Endothelial cell of umbilical vein (primary cell): ENCODE measurements at regions not wholly inside any gene's neighbourhood (a gene's known extent, or its start where the extent isn't known, plus 50 kb on each side); places are given as distances from the start of the nearest gene placed in this dataset.

Experiments
- BruUV-seq: library from RNA; stranded (reverse); fragments of 400-500 nt; replicated peaks from 2 replicates; lab custom pipeline; 2021; lab: Mats Ljungman, UMichigan
- CTCF ChIA-PET: fragments of 300-600, 350-600 bp; sonication (Branson Sonifier 250); formaldehyde crosslinking; loops from one replicate; lab custom pipeline; 2021; ENCODE audit warnings: antibody characterized with exemption, inconsistent platforms; lab: Charles Lee
- POLR2A ChIA-PET: fragments of 300-600, 350-600 bp; sonication (Branson Sonifier 250); formaldehyde crosslinking; loops from one replicate; lab custom pipeline; 2021; ENCODE audit warnings: antibody characterized with exemption, inconsistent platforms; lab: Charles Lee
- DNase-seq: peaks from one replicate; pipeline ENCODE4 v3.0.0-alpha.2; 2011; ENCODE audit warnings: low read depth, low spot score
- FAIRE-seq: peaks from 2 replicates; lab custom pipeline; 2011; peaks lifted over from hg19 to GRCh38; lab: Jason Lieb, UNC
- H2AFZ ChIP-seq: 2 replicates; pipeline ENCODE4 v1.6.0; 2012; ENCODE audit warnings: low read depth, low read length, control low read depth, inconsistent platforms
- H3K27ac ChIP-seq: 2 replicates; pipeline ENCODE4 v1.5.1; 2011; ENCODE audit warnings: low read depth, mild to moderate bottlenecking, control low read depth, low read length, moderate library complexity; ENCODE audit not compliant: insufficient read depth
- H3K27me3 ChIP-seq, 2 experiments: 2 replicates each; pipeline versions ENCODE4 v1.6.0 to v1.6.1; 2011; ENCODE audit warnings: low read length in 2 of 2, mixed read lengths in 1 of 2; ENCODE audit not compliant: control insufficient read depth in 2 of 2, insufficient read depth in 2 of 2
- H3K36me3 ChIP-seq, 2 experiments: 2 replicates in 1 of 2; 3 replicates in 1 of 2; pipeline ENCODE4 v1.5.1; 2011; ENCODE audit warnings: low read length in 2 of 2, mild to moderate bottlenecking in 1 of 2, moderate library complexity in 1 of 2; ENCODE audit not compliant: control insufficient read depth in 2 of 2, insufficient read depth in 2 of 2; ENCODE audit errors: extremely low read depth in 1 of 2
- H3K4me1 ChIP-seq: 3 replicates; pipeline ENCODE4 v1.5.1; 2011; ENCODE audit warnings: mild to moderate bottlenecking, low read length; ENCODE audit not compliant: control insufficient read depth, insufficient read depth; ENCODE audit errors: extremely low read depth
- H3K4me2 ChIP-seq: 2 replicates; pipeline ENCODE4 v1.6.1; 2011; ENCODE audit warnings: low read length, control low read depth, mixed read lengths; ENCODE audit not compliant: insufficient read depth
- H3K4me3 ChIP-seq, 3 experiments: fragments of 200-600 bp in 1 of 3; sonication (generic), shearing (Covaris generic) in 1 of 3; replicated peaks in 1 of 3; 2 replicates each; pipeline ENCODE4 v1.5.1; 2011 to 2016; ENCODE audit warnings: control low read depth in 3 of 3, low read length in 3 of 3, mild to moderate bottlenecking in 2 of 3, inconsistent platforms in 1 of 3, low read depth in 1 of 3, moderate library complexity in 1 of 3; ENCODE audit not compliant: insufficient read depth in 1 of 3
- H3K79me2 ChIP-seq: 2 replicates; pipeline ENCODE4 v1.6.0; 2012; ENCODE audit warnings: low read length, inconsistent platforms; ENCODE audit not compliant: control insufficient read depth, insufficient read depth
- H3K9ac ChIP-seq: replicated peaks from 2 replicates; pipeline ENCODE3; 2011; ENCODE audit warnings: low read length, control low read depth; ENCODE audit not compliant: insufficient read depth; ENCODE audit errors: extremely low read depth
- H3K9me1 ChIP-seq: replicated peaks from 3 replicates; pipeline ENCODE4 v1.6.0; 2011; ENCODE audit warnings: mild to moderate bottlenecking, low read length; ENCODE audit not compliant: control insufficient read depth, insufficient read depth; ENCODE audit errors: extremely low read depth
- H3K9me3 ChIP-seq: replicated peaks from 2 replicates; pipeline ENCODE4 v1.5.1; 2012; ENCODE audit warnings: low read length, inconsistent platforms; ENCODE audit not compliant: control insufficient read depth, insufficient read depth
- H4K20me1 ChIP-seq: replicated peaks from 2 replicates; pipeline ENCODE3; 2011; ENCODE audit warnings: mild to moderate bottlenecking, low read length; ENCODE audit not compliant: control insufficient read depth, insufficient read depth; ENCODE audit errors: extremely low read depth
- EZH2 ChIP-seq: IDR thresholded peaks from 2 replicates; pipeline ENCODE4 v1.6.1; 2012; ENCODE audit warnings: borderline replicate concordance, low read depth, mild to moderate bottlenecking, moderate library complexity, low read length, inconsistent platforms; ENCODE audit not compliant: severe bottlenecking
- FOS ChIP-seq: IDR thresholded peaks from 2 replicates; pipeline ENCODE4 v1.6.1; 2011; ENCODE audit warnings: mild to moderate bottlenecking, low read length, moderate library complexity, borderline replicate concordance; ENCODE audit not compliant: insufficient read depth
- GATA2 ChIP-seq: IDR thresholded peaks from 2 replicates; pipeline ENCODE4 v1.7.0; 2011; ENCODE audit warnings: low read depth, mild to moderate bottlenecking, moderate library complexity, mixed read lengths, low read length; ENCODE audit not compliant: insufficient read length, insufficient read depth
- JUN ChIP-seq: IDR thresholded peaks from 2 replicates; pipeline ENCODE4 v1.6.1; 2011; ENCODE audit warnings: borderline replicate concordance, low read depth; ENCODE audit not compliant: insufficient read length, insufficient read depth
- MYC ChIP-seq: IDR thresholded peaks from one replicate; pipeline ENCODE4 v1.6.1; 2011; ENCODE audit warnings: mild to moderate bottlenecking, low read depth, low read length
- POLR2A ChIP-seq: IDR thresholded peaks from 2 replicates; pipeline ENCODE4 v1.6.1; 2012; ENCODE audit warnings: low read depth, mild to moderate bottlenecking, control low read depth, low read length
- POLR2AphosphoS5 ChIP-seq: IDR thresholded peaks from 2 replicates; pipeline ENCODE4 v1.6.1; 2012; ENCODE audit warnings: low read depth, mild to moderate bottlenecking, control low read depth, low read length, moderate library complexity; ENCODE audit not compliant: insufficient read depth
- dilution Hi-C: fragments of 300-500 bp; cut with MboI; formaldehyde crosslinking; loops from one replicate; pipeline ENCODE4 v1.15.0; 2019; ENCODE audit warnings: low sequenced_read_pairs; ENCODE audit not compliant: extremely low pct_ligation_motif_present
- intact Hi-C: fragments of 100-400 bp; cut with micrococcal nuclease; formaldehyde crosslinking; loops from one replicate; pipeline ENCODE4 v1.10.0; 2022
- TF ChIP-seq, protein P1 (sequence below): IDR thresholded peaks from 2 replicates; pipeline ENCODE4 v1.6.1; 2011; ENCODE audit not compliant: insufficient read depth, insufficient read length
- TF ChIP-seq, protein P2 (sequence below), 2 donors: IDR thresholded peaks; 1 replicate in 1 of 2; 2 replicates in 1 of 2; pipeline ENCODE4 v1.5.1; 2011; ENCODE audit warnings: low read length in 2 of 2, mild to moderate bottlenecking in 2 of 2, moderate library complexity in 2 of 2, control low read depth in 1 of 2, inconsistent platforms in 1 of 2, low read depth in 1 of 2; ENCODE audit not compliant: insufficient read depth in 1 of 2; ENCODE audit errors: extremely low read depth in 1 of 2

DNA sequence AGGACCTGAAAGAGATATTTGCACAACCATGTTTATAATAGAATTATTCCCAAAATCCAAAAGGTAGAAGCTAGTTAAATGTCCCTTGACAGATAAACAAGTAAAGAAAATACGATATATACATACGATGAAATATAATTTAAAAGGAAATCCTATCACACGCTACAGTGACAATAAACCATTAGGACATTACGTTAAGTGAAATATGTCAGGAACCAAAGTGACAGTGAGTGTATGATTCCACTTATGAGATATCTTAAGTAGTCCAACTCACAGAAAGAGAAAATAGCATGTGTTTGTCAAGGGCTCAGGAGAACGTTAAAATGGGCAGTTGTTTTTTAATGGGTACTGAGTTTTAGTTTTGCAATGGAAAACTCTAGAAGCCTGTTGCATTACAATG, 212.7 kb upstream of the PMFBP1 start:
- TF ChIP-seq JUN, result no peak
- no peak for TF ChIP-seq EZH2
- no peak for TF ChIP-seq GATA2
- TF ChIP-seq MYC, result no peak
- no peak for TF ChIP-seq POLR2A
- no peak for TF ChIP-seq FOS
- TF ChIP-seq, protein P1, sequence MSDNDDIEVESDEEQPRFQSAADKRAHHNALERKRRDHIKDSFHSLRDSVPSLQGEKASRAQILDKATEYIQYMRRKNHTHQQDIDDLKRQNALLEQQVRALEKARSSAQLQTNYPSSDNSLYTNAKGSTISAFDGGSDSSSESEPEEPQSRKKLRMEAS, result no peak
- no peak for TF ChIP-seq POLR2AphosphoS5
- TF ChIP-seq, protein P2, sequence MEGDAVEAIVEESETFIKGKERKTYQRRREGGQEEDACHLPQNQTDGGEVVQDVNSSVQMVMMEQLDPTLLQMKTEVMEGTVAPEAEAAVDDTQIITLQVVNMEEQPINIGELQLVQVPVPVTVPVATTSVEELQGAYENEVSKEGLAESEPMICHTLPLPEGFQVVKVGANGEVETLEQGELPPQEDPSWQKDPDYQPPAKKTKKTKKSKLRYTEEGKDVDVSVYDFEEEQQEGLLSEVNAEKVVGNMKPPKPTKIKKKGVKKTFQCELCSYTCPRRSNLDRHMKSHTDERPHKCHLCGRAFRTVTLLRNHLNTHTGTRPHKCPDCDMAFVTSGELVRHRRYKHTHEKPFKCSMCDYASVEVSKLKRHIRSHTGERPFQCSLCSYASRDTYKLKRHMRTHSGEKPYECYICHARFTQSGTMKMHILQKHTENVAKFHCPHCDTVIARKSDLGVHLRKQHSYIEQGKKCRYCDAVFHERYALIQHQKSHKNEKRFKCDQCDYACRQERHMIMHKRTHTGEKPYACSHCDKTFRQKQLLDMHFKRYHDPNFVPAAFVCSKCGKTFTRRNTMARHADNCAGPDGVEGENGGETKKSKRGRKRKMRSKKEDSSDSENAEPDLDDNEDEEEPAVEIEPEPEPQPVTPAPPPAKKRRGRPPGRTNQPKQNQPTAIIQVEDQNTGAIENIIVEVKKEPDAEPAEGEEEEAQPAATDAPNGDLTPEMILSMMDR (IDR thresholded peaks at IDR 0.05; ENCODE audit: extremely low read depth in 1 of 2, insufficient read depth in 1 of 2, low read depth in 1 of 2, low read length in 2 of 2), result no peak

More for the DNA sequence above, 212.7 kb upstream of the PMFBP1 start:
- no peak overlapping the region for H2AFZ ChIP-seq
- intact Hi-C loops, result loop anchor here (10.0 kb wide), 1 partner anchor 280 kb away; no protein-coding TSS in a partner anchor
- dilution Hi-C loops, result no loop called here
- no peak overlapping the region for H3K4me2 ChIP-seq
- DNase-seq (no peak), FAIRE-seq (no peak)
- H3K4me1 ChIP-seq, result no peaks in the 10 kb centered on the region
- H3K36me3 ChIP-seq, result no peaks in the 10 kb centered on the region
- ChIA-PET CTCF (no interaction called here), POLR2A (no interaction called here)
- H3K27ac ChIP-seq, result no peak overlapping the region
- no peak overlapping the region for H3K4me3 ChIP-seq
- H4K20me1 ChIP-seq, result no peaks in the 10 kb centered on the region
- H3K9me1 ChIP-seq, result no peaks in the 10 kb centered on the region
- H3K9me3 ChIP-seq, result no peaks in the 10 kb centered on the region
- BruUV-seq, result no TSS peak
- H3K79me2 ChIP-seq, result no peaks in the 10 kb centered on the region
- no peaks in the 10 kb centered on the region for H3K27me3 ChIP-seq
- no peak overlapping the region for H3K9ac ChIP-seq
